B cell (primary cell): ENCODE measurements at regions not wholly inside any gene's neighbourhood (a gene's known extent, or its start where the extent isn't known, plus 50 kb on each side); places are given as distances from the start of the nearest gene placed in this dataset.

Experiments used
- CTCF ChIP-seq: fragments of 200-600 bp; IDR thresholded peaks from one replicate; pipeline ENCODE4 v1.8.0; 2022; ENCODE audit warnings: antibody characterized with exemption, mild to moderate bottlenecking
- EZH2 ChIP-seq: IDR thresholded peaks from 2 replicates; pipeline ENCODE4 v1.6.1; 2012; ENCODE audit warnings: borderline replicate concordance, low read depth, mild to moderate bottlenecking, moderate library complexity, low read length; ENCODE audit not compliant: insufficient read depth, poor library complexity, severe bottlenecking

DNA sequence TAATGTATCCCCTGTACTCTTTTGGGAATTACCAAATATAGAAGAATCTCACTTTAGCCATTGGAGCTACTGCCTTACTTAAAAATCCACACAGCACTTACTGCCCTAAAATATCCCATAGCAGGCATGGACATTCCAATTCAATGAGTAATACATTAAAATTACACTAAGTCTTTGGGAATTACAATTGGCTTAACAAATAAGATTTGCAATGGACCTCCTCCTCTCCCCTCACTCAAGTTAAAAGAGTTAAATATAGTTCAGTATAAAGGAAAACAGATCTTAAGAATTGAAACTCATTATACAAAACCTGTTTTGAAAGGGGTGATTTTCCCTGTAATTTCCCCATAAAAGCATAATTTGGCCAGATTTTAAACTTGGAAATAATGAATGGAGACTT lies 477.1 kb downstream of the SLC16A7 start:
- TF ChIP-seq EZH2, result no peak
- TF ChIP-seq CTCF, result no peak
